Inflammatory macrophage treated with lipopolysaccharide for 4 hours (primary cell): ENCODE measurements at regions not wholly inside any gene's neighbourhood (a gene's known extent, or its start where the extent isn't known, plus 50 kb on each side); places are given as distances from the start of the nearest gene placed in this dataset.

Source experiments
- DNase-seq: peaks from one replicate; pipeline ENCODE4 v3.0.0-alpha.2; 2020

GRCh38 chr7:46463170-46463569 is 542.1 kb upstream of the IGFBP3 start:
- no peak for DNase-seq

- DNase-seq = no peak
Observed at GRCh38 chr7:46461334-46461777, 540.3 kb upstream of the IGFBP3 start.

- no peak for DNase-seq
Observed at GRCh38 chr7:46459942-46460341, 538.9 kb upstream of the IGFBP3 start.

- DNase-seq = no peak
Observed at GRCh38 chr7:46454816-46455215, 533.7 kb upstream of the IGFBP3 start.

GRCh38 chr7:46452561-46453135 is 531.6 kb upstream of the IGFBP3 start:
- DNase-seq = no peak

- DNase-seq = no peak
Observed at GRCh38 chr7:46451846-46452245, 530.8 kb upstream of the IGFBP3 start.

GRCh38 chr7:46450886-46451285 is 529.8 kb upstream of the IGFBP3 start:
- no peak for DNase-seq

- DNase-seq = no peak
Observed at GRCh38 chr7:46450425-46450824, 529.4 kb upstream of the IGFBP3 start.

GRCh38 chr7:46449743-46450142 is 528.7 kb upstream of the IGFBP3 start:
- no peak for DNase-seq

- no peak for DNase-seq
Observed at GRCh38 chr7:46448478-46448877, 527.4 kb upstream of the IGFBP3 start.

- DNase-seq = no peak
Observed at GRCh38 chr7:46446151-46446550, 525.1 kb upstream of the IGFBP3 start.

GRCh38 chr7:46444256-46444655 is 523.2 kb upstream of the IGFBP3 start:
- no peak for DNase-seq

- no peak for DNase-seq
Observed at GRCh38 chr7:46440186-46440585, 519.1 kb upstream of the IGFBP3 start.

GRCh38 chr7:46432708-46433107 is 511.6 kb upstream of the IGFBP3 start:
- no peak for DNase-seq

GRCh38 chr7:46428295-46428694 is 507.2 kb upstream of the IGFBP3 start:
- no peak for DNase-seq

GRCh38 chr7:46424934-46425333 is 503.9 kb upstream of the IGFBP3 start:
- no peak for DNase-seq

- DNase-seq = no peak
Observed at GRCh38 chr7:46421441-46422230, 500.6 kb upstream of the IGFBP3 start.

GRCh38 chr7:46414946-46415345 is 493.9 kb upstream of the IGFBP3 start:
- no peak for DNase-seq

GRCh38 chr7:46411236-46411635 is 490.2 kb upstream of the IGFBP3 start:
- no peak for DNase-seq

- no peak for DNase-seq
Observed at GRCh38 chr7:46407125-46407524, 486.1 kb upstream of the IGFBP3 start.

- DNase-seq = no peak
Observed at GRCh38 chr7:46397591-46397990, 476.5 kb upstream of the IGFBP3 start.

- no peak for DNase-seq
Observed at GRCh38 chr7:46396481-46396880, 475.4 kb upstream of the IGFBP3 start.

GRCh38 chr7:46393142-46393541 is 472.1 kb upstream of the IGFBP3 start:
- no peak for DNase-seq
